ENCODE measurements at regions not wholly inside any gene's neighbourhood (a gene's known extent, or its start where the extent isn't known, plus 50 kb on each side); places are given as distances from the start of the nearest gene placed in this dataset.

DNA sequence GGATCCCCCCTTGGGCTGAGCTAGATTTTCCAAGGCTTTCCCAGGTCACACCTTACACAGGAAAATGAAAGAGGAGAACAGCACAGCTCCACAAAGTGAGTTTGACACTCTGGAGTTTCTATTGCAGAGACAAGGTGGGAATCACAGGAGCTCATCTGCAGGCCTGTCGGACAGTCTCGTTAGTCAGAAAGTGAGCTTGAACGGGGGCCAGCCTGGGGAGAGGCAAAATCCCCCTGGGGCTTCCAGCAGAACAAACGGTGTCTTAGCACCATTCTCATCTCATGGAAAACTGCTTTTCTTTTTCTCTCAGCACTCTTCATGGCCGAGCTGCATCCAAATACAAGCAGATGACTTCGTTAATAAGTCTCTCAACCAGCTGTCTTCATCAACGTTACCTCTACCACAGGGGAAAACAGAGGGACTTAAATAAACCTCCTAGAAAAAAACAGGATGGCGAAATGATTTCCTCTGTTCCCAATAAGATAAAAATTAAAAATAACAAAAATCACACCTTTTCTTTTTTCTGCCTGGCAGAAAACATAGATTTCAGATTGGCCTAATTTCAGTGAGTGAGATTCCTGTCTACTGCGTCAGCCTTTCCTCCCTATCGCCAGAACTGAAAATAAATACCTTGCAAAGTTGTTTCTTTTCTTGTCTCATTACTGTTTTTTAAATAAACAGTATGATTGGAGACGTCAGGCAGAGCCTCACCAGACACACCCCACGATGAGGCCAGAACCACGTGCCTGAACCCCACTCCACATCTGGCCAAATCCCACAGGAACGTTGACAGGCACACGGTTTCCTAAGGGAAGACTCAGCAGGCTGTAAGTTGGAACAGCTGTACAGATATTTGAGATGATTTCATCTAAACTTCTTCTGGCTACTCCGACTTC lies 219.0 kb downstream of the TTLL2 start:
- WGBS (ENCODE audit: insufficient coverage, low coverage, low lambda C conversion rate, missing lambda C conversion rate), result 40% methylated on average over 15 of the region's 16 CpGs
- Histone ChIP-seq H3K36me3 (no peaks in the 10 kb centered on the region), H3K27me3 (no peaks in the 10 kb centered on the region), H3K9me3 (no peaks in the 10 kb centered on the region), H3K4me3 (no peak overlapping the region), H3K4me1 (no peaks in the 10 kb centered on the region), H3K27ac (peak overlapping the region in 1 of 3 donors; percentile 24)
- no peak for DNase-seq
- intact Hi-C loops (cut with DNase I), result no loop called here
- peak; percentile 31 to 53 (median 36) for ATAC-seq
- no peak for TF ChIP-seq POLR2A (IDR thresholded peaks at IDR 0.05)
- TF ChIP-seq, protein P1, sequence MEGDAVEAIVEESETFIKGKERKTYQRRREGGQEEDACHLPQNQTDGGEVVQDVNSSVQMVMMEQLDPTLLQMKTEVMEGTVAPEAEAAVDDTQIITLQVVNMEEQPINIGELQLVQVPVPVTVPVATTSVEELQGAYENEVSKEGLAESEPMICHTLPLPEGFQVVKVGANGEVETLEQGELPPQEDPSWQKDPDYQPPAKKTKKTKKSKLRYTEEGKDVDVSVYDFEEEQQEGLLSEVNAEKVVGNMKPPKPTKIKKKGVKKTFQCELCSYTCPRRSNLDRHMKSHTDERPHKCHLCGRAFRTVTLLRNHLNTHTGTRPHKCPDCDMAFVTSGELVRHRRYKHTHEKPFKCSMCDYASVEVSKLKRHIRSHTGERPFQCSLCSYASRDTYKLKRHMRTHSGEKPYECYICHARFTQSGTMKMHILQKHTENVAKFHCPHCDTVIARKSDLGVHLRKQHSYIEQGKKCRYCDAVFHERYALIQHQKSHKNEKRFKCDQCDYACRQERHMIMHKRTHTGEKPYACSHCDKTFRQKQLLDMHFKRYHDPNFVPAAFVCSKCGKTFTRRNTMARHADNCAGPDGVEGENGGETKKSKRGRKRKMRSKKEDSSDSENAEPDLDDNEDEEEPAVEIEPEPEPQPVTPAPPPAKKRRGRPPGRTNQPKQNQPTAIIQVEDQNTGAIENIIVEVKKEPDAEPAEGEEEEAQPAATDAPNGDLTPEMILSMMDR (IDR thresholded peaks at IDR 0.05), result no peak

DNA sequence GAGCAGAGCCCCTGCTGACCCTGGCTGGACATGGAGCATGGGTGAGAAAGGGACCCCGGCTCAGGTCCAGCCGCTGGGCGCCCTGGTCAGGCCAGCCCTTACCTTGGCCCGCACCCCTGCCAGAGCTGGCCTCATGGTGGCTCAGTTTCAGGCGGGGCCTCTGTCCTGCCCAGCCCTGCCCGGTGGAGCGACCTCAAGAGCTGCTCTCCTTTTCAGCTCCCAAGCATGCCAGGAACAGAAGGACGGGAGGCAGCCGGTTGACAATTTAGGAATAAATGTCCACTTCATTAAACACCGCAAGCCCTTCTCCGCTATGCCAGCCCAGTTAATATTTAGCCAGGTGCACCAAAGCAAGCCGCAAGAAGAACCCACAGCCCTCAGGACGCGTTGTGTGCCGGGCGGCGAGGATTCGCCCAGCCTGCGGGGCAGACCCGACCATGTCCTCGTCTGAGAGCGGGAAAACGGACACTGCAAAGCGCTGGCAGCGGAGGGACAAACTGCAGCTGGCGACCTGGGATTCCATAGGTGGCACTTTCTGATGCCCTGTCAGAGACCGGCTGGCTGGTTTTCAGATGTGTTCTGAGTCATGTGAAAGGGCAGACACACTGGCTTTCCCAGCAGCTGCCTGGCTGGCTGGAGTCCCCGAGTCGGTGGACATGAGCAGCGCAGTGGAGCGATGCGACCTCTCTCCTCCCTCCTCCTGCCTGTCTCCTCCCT lies 221.9 kb downstream of the TTLL2 start:
- WGBS (ENCODE audit: insufficient coverage, low coverage, low lambda C conversion rate, missing lambda C conversion rate), result 95% methylated on average over 13 of the region's 32 CpGs
- Histone ChIP-seq H3K4me1 (no peaks in the 10 kb centered on the region), H3K9me3 (no peaks in the 10 kb centered on the region), H3K36me3 (no peaks in the 10 kb centered on the region), H3K27me3 (no peaks in the 10 kb centered on the region), H3K4me3 (no peak overlapping the region), H3K27ac (no peak overlapping the region)
- ATAC-seq (peak; percentile 44 to 74 (median 52)), DNase-seq (peak in 1 of 3 donors; percentile 67)
- no peak for TF ChIP-seq POLR2A (IDR thresholded peaks at IDR 0.05)
- TF ChIP-seq, protein P1 (IDR thresholded peaks at IDR 0.05), result no peak
- intact Hi-C loops (cut with DNase I), result no loop called here

DNA sequence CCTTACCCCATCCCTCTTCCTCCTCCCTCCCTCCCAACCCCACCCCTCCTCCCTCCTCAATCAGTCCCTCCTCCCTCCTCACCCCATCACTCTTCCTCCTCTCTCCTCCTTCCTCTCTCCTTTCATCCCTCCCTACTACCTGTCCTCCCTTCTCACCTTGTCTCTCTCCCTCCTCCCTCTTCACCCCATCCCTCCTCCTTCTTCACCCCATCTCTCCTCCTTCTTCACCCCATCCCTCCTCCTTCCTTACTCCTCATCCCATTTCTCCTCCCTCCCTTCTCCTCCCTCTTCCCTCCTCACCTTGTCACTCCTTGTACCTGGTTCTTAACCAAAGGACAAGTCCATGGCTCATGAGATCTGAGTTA lies 222.4 kb downstream of the TTLL2 start:
- H3K4me3 ChIP-seq, result no peak overlapping the region
- H3K27me3 ChIP-seq, result no peaks in the 10 kb centered on the region
- H3K36me3 ChIP-seq, result no peaks in the 10 kb centered on the region
- H3K27ac ChIP-seq, result no peak overlapping the region
- ATAC-seq, result no peak
- intact Hi-C loops (cut with DNase I), result no loop called here
- no peaks in the 10 kb centered on the region for H3K4me1 ChIP-seq
- DNase-seq, result no peak
- TF ChIP-seq POLR2A (IDR thresholded peaks at IDR 0.05), result no peak
- TF ChIP-seq, protein P1 (IDR thresholded peaks at IDR 0.05), result no peak
- H3K9me3 ChIP-seq, result no peaks in the 10 kb centered on the region

DNA sequence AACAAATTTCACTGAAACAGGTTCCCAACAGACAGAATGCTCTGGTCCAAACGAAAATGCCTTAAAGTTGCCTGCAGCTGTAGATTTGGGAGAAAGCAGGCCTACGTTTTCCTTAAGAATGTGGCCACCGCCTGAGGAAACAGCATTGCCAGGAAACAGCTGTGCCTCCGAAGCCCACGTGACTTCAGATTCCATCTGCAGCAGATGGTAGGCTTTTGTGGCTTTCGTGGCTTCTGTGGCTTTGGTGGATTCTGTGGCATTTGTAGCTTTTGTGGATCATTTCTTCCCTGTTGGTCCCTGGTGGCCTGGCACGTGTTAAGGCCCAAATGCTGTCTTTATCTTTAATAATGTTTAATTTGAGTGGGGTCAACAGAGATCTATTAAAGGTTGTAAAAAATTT lies 222.9 kb downstream of the TTLL2 start:
- Histone ChIP-seq H3K27ac (no peak overlapping the region), H3K27me3 (no peaks in the 10 kb centered on the region), H3K36me3 (no peaks in the 10 kb centered on the region), H3K4me1 (no peaks in the 10 kb centered on the region), H3K4me3 (no peak overlapping the region), H3K9me3 (no peaks in the 10 kb centered on the region)
- intact Hi-C loops (cut with DNase I), result no loop called here
- DNase-seq (no peak), ATAC-seq (no peak)
- 57% methylated on average over 4 of the region's 7 CpGs for WGBS (ENCODE audit: insufficient coverage, low coverage, low lambda C conversion rate, missing lambda C conversion rate)
- TF ChIP-seq, protein P1 (IDR thresholded peaks at IDR 0.05), result no peak
- TF ChIP-seq POLR2A (IDR thresholded peaks at IDR 0.05), result no peak

Measured in right lobe of liver (tissue), 6 donors.